Sigmoid colon (tissue), 6 donors: ENCODE measurements at regions not wholly inside any gene's neighbourhood (a gene's known extent, or its start where the extent isn't known, plus 50 kb on each side); places are given as distances from the start of the nearest gene placed in this dataset.
"Not testable (repeated sequence)": the region's sequence is repeated elsewhere in the genome, so short reads cannot be mapped to it uniquely, and the experiment has no call there.

Source experiments
- DNase-seq: peaks from one replicate; pipeline ENCODE4 v3.0.0-alpha.2; 2019
- H3K27ac ChIP-seq, 4 donors: fragments of 200-600 bp; sonication (generic); one replicate each; pipeline ENCODE4 v1.5.1; 2016 to 2019; ENCODE audit warnings: mild to moderate bottlenecking in 1 of 4
- H3K27me3 ChIP-seq, 3 donors: fragments of 200-600 bp; sonication (generic); one replicate each; pipeline ENCODE4 v1.5.1; 2019; ENCODE audit warnings: mild to moderate bottlenecking in 1 of 3
- H3K36me3 ChIP-seq, 4 donors: fragments of 200-600 bp; sonication (generic); one replicate each; pipeline ENCODE4 v1.5.1; 2016 to 2019
- H3K4me1 ChIP-seq, 4 donors: fragments of 200-600 bp; sonication (generic); one replicate each; pipeline ENCODE4 v1.5.1; 2017 to 2019
- H3K4me3 ChIP-seq, 4 donors: fragments of 200-600 bp; sonication (generic); one replicate each; pipeline ENCODE4 v1.5.1; 2017 to 2019; ENCODE audit warnings: mild to moderate bottlenecking in 2 of 4, moderate library complexity in 1 of 4
- H3K9me3 ChIP-seq, 4 donors: fragments of 200-600 bp in 3 of 4; sonication (generic) in 3 of 4; one replicate each; pipeline versions ENCODE4 v1.5.1 to v1.6.1; 2013 to 2019
- EP300 ChIP-seq, 4 donors: sonication (generic); formaldehyde crosslinking; IDR thresholded peaks; one replicate each; pipeline ENCODE4 v1.6.1; 2017; ENCODE audit warnings: antibody characterized with exemption in 4 of 4
- POLR2A ChIP-seq, 2 donors: fragments of 450-650 bp; IDR thresholded peaks; one replicate each; pipeline ENCODE4 v1.6.1; 2016; ENCODE audit warnings: antibody characterized with exemption in 2 of 2, mild to moderate bottlenecking in 2 of 2, moderate library complexity in 2 of 2
- POLR2AphosphoS5 ChIP-seq, 4 donors: sonication (generic); formaldehyde crosslinking; IDR thresholded peaks; one replicate each; pipeline ENCODE4 v1.6.1; 2017; ENCODE audit warnings: antibody characterized with exemption in 4 of 4
- WGBS, 2 donors: extraction: QIAGEN DNeasy Blood & Tissue Kit; methylation state at CpG; one replicate each; pipeline ENCODE4 v1.1.7; 2013; 5-methylcytosine and 5-hydroxymethylcytosine counted together
- intact Hi-C: fragments of 100-400 bp; cut with DNase I; formaldehyde crosslinking; loops from one replicate; pipeline ENCODE4 v1.15.1; 2023
- TF ChIP-seq, protein P1 (sequence below), 4 experiments: fragments of 450-650 bp in 3 of 4; fragments of 200-600 bp in 1 of 4; IDR thresholded peaks; one replicate each; pipeline ENCODE4 v1.5.1; 2016 to 2019; ENCODE audit warnings: antibody characterized with exemption in 4 of 4, mild to moderate bottlenecking in 3 of 4, moderate library complexity in 2 of 4
- donor health status: healthy with polysubstance abuse.
- donor health status: healthy.

GRCh38 chr18:30787410-30787809, 255.1 kb downstream of the DSC3 start:
- H3K9me3 ChIP-seq, result no peaks in the 10 kb centered on the region
- H3K4me1 ChIP-seq, result no peaks in the 10 kb centered on the region
- H3K27me3 ChIP-seq, result no peaks in the 10 kb centered on the region
- H3K4me3 ChIP-seq, result no peak overlapping the region
- no peak for TF ChIP-seq EP300 (IDR thresholded peaks at IDR 0.05)
- TF ChIP-seq POLR2A (IDR thresholded peaks at IDR 0.05), result no peak
- TF ChIP-seq, protein P1, sequence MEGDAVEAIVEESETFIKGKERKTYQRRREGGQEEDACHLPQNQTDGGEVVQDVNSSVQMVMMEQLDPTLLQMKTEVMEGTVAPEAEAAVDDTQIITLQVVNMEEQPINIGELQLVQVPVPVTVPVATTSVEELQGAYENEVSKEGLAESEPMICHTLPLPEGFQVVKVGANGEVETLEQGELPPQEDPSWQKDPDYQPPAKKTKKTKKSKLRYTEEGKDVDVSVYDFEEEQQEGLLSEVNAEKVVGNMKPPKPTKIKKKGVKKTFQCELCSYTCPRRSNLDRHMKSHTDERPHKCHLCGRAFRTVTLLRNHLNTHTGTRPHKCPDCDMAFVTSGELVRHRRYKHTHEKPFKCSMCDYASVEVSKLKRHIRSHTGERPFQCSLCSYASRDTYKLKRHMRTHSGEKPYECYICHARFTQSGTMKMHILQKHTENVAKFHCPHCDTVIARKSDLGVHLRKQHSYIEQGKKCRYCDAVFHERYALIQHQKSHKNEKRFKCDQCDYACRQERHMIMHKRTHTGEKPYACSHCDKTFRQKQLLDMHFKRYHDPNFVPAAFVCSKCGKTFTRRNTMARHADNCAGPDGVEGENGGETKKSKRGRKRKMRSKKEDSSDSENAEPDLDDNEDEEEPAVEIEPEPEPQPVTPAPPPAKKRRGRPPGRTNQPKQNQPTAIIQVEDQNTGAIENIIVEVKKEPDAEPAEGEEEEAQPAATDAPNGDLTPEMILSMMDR (IDR thresholded peaks at IDR 0.05), result no peak
- no peak for TF ChIP-seq POLR2AphosphoS5 (IDR thresholded peaks at IDR 0.05)
- DNase-seq, result no peak
- intact Hi-C loops, result no loop called here
- H3K36me3 ChIP-seq, result no peaks in the 10 kb centered on the region
- no peak overlapping the region for H3K27ac ChIP-seq

GRCh38 chr18:30781601-30782000, 260.9 kb downstream of the DSC3 start:
- Histone ChIP-seq H3K27me3 (no peaks in the 10 kb centered on the region), H3K9me3 (peaks cover 0 to 5% (median 2%) of the 10 kb centered on the region in 4 donors), H3K36me3 (no peaks in the 10 kb centered on the region), H3K27ac (no peak overlapping the region), H3K4me3 (no peak overlapping the region), H3K4me1 (no peaks in the 10 kb centered on the region)
- no peak for DNase-seq
- no peak for TF ChIP-seq POLR2A (IDR thresholded peaks at IDR 0.05)
- no peak for TF ChIP-seq POLR2AphosphoS5 (IDR thresholded peaks at IDR 0.05)
- no peak for TF ChIP-seq EP300 (IDR thresholded peaks at IDR 0.05)
- intact Hi-C loops, result no loop called here
- 92 to 93% methylated on average over 2 of the region's 2 CpGs for WGBS, 2 donors

- no peaks in the 10 kb centered on the region for H3K4me1 ChIP-seq
- no peak for DNase-seq
- no peaks in the 10 kb centered on the region for H3K9me3 ChIP-seq
- H3K36me3 ChIP-seq, result no peaks in the 10 kb centered on the region
- H3K27ac ChIP-seq, result no peak overlapping the region
- no peaks in the 10 kb centered on the region for H3K27me3 ChIP-seq
- TF ChIP-seq, protein P1 (IDR thresholded peaks at IDR 0.05), result no peak
- TF ChIP-seq POLR2AphosphoS5 (IDR thresholded peaks at IDR 0.05) (no peak), EP300 (IDR thresholded peaks at IDR 0.05) (no peak), POLR2A (IDR thresholded peaks at IDR 0.05) (no peak)
- no peak overlapping the region for H3K4me3 ChIP-seq
- intact Hi-C loops, result no loop called here
Measured at GRCh38 chr18:30775629-30776028, 266.9 kb downstream of the DSC3 start.

GRCh38 chr18:30772170-30772569, 270.4 kb downstream of the DSC3 start:
- H3K4me3 ChIP-seq, H3K9me3 ChIP-seq, H3K27me3 ChIP-seq, H3K27ac ChIP-seq, intact Hi-C loops, H3K36me3 ChIP-seq, H3K4me1 ChIP-seq, DNase-seq: not testable (repeated sequence)
- WGBS, 2 donors, result 73 to 83% methylated on average over 4 of the region's 4 CpGs

- WGBS, 2 donors, result 33 to 39% methylated on average over 1 of the region's 1 CpG
Measured at GRCh38 chr18:30766053-30766452, 276.5 kb downstream of the DSC3 start.

DNA sequence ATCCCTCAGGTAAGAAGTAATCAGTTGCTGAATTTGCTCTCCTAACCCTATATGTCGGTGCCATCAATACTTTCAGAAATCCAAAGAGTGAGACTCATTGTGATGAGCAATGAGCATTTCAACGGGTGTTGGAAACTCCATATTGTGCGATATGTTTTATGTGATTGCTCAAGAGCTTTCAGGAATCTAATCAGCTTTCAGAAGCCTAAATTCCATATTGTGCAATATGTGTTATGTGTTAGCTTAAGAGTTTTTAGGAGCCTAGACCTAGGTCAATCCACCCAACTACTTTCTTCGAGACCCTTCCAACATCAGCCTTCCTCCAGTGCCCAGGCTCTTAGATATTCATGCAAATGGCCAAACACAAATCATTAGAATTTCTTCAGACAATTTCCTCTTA, 277.3 kb downstream of the DSC3 start:
- no peaks in the 10 kb centered on the region for H3K9me3 ChIP-seq
- H3K4me3 ChIP-seq, result no peak overlapping the region
- H3K27ac ChIP-seq, result no peak overlapping the region
- no peaks in the 10 kb centered on the region for H3K36me3 ChIP-seq
- 79 to 82% methylated on average over 4 of the region's 4 CpGs for WGBS, 2 donors
- TF ChIP-seq, protein P1 (IDR thresholded peaks at IDR 0.05), result no peak
- no peak for TF ChIP-seq POLR2A (IDR thresholded peaks at IDR 0.05)
- no peak for DNase-seq
- intact Hi-C loops, result no loop called here
- no peaks in the 10 kb centered on the region for H3K27me3 ChIP-seq
- H3K4me1 ChIP-seq, result peaks cover 0 to 10% (median under 1%) of the 10 kb centered on the region in 4 donors

More at GRCh38 chr18:30766053-30766452, 276.5 kb downstream of the DSC3 start:
- Histone ChIP-seq H3K9me3 (no peaks in the 10 kb centered on the region), H3K4me1 (peaks cover 0 to 10% (median under 1%) of the 10 kb centered on the region in 4 donors), H3K27ac (no peak overlapping the region), H3K27me3 (no peaks in the 10 kb centered on the region), H3K36me3 (no peaks in the 10 kb centered on the region), H3K4me3 (no peak overlapping the region)
- intact Hi-C loops, result no loop called here
- DNase-seq, result no peak
- TF ChIP-seq, protein P1 (IDR thresholded peaks at IDR 0.05), result no peak
- TF ChIP-seq POLR2AphosphoS5 (IDR thresholded peaks at IDR 0.05) (no peak), EP300 (IDR thresholded peaks at IDR 0.05) (no peak), POLR2A (IDR thresholded peaks at IDR 0.05) (no peak)
